Esophagus mucosa (tissue), 1 donor: ENCODE measurements at regions not wholly inside any gene's neighbourhood (a gene's known extent, or its start where the extent isn't known, plus 50 kb on each side); places are given as distances from the start of the nearest gene placed in this dataset.
A peak's percentile ranks its signal among the peaks of the same experiment; 100 is the strongest.

Source experiments
- ATAC-seq: fragments of 200-7000 bp; cut with Tn5 transposase; one replicate; pipeline ENCODE4 v1.9.1; 2020
- donor health status: DM: yes; HTN: yes; CAD: no.

DNA sequence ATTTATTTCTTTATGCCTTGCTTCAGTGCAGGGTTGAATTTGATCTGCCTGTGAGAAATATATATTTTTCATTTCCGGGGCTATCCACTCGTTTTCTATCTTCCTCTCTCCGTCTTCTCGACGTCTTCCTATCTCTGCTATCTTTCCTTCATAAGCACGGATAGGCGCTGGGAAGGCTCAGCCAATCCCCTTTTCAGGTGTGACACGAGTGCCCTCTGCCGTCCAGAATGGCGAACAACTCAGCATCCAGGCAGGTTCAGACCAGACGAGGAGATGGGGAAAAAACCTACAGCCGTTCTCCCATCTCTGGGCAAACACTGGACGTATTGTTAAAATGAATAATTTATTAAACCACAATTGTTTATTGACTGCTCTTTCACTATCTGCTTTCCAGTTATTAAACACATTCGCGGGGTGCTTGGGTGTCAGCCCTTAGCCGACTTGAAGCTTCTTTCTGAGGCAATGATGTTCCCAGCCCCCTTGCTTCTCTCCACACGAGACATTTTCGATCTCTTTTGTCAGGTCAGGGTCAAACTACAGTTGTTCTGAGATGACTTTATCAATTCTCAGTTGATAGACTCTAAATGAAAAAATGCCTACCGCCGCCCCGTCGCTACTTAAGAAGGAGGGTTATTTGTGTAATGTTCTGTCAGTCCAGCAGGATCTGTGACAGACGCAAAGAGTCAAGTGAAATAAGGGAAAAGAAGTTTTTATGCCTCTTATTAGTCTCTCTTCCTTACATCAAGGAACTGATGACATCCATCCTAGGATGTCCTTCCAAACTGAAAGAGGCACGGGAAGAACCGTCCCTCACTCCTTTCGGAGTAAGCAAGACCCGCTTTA lies 96.3 kb upstream of the NOCT start:
- peak; percentile 91 for ATAC-seq

DNA sequence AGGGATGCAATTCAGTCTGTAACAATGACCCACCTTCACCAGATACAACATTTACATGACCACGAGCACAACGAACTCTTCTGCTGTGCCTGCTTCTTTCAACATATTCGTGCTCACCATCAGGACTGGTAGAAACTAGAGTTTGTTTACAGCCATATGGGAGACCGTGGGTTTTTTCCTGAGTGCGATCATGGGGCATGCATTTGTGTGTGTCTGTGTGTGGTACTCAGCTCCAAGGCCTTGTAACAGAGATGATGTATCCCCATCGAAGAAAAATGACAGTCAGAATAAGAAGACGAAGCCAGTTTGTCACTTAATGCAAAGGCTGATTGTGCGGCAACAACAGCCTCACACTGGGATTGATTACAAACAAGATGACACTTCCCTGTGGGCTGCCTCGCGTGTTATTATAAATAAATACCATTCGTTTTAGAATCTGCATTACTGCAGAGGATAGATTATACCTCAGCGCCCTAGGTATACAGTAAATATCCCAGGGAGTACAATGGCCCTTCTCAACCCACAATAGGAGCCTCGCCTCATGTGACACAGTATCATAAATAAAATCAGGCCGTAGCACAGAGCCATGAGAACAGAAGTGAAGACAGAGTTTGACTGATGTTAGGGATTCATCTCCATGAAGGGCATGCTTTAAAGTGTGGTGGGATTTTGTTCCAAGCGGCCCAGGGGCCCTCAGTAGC lies 97.3 kb upstream of the NOCT start:
- no peak for ATAC-seq

DNA sequence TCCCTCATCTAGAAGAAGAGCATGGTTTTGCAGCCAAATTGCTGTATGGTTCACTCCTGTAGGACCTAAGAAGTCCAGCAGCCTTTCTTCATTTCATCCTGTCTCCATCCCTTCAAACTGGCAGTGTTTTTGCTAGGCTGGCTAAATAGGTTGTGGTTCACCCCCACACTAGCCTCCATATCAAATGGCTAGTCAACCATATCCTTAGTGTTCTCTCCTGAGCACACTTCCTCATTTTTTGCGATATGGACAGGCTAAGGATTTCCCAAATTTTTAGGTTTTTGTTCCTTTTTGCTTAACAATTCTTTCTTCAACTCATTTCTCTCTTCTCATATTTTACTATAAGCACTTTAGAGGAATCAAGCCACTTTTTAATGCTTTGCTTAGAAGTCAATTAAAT lies 98.8 kb upstream of the NOCT start:
- no peak for ATAC-seq

DNA sequence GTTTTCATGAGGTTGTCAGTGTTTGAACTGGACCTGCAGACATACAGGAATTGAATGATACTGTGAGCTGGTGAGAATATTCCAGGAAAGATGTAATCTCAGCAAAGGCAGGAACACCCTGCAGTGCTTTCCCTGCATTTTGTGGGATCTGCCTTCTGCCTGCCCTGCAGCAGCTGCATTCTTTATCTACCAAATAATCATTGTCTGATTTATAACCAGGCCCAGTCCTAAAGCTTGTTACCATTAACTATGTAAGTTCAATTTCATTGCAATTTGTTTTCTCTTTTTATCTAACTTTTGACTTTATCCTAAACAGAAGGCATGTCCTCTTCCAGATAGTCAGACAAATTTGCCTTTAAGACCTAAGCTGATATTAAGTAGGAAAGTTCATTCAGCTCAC lies 99.8 kb upstream of the NOCT start:
- no peak for ATAC-seq

DNA sequence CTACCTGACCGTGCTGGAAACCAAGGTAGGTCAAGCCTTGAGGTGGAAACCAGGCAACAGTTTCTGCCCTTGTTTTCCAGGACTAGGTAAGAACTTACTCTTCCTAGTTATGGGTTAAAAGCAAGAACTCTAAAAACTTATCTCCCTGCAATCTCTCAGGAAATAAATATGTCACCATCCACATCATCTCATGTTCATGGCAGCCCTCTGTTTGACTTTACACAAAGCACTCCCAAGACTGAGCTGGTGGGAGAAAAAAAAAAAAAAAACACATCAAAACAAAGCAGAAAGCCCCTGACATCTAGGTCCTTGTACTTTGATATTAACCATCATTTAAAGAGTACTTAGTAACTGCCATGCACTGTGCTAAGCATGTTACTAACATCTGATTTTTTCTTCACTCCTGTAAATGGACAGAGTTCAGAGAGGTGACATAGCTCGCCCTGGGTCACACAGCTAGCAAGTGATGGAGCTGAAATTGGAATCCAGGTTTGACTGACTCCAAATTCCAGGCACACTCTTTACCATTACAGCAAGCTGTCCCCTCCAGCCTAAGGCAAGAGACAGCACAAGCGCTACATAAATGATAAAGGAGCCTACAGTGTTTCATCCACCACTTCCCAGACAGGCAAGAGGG lies 102.8 kb upstream of the NOCT start:
- no peak for ATAC-seq

DNA sequence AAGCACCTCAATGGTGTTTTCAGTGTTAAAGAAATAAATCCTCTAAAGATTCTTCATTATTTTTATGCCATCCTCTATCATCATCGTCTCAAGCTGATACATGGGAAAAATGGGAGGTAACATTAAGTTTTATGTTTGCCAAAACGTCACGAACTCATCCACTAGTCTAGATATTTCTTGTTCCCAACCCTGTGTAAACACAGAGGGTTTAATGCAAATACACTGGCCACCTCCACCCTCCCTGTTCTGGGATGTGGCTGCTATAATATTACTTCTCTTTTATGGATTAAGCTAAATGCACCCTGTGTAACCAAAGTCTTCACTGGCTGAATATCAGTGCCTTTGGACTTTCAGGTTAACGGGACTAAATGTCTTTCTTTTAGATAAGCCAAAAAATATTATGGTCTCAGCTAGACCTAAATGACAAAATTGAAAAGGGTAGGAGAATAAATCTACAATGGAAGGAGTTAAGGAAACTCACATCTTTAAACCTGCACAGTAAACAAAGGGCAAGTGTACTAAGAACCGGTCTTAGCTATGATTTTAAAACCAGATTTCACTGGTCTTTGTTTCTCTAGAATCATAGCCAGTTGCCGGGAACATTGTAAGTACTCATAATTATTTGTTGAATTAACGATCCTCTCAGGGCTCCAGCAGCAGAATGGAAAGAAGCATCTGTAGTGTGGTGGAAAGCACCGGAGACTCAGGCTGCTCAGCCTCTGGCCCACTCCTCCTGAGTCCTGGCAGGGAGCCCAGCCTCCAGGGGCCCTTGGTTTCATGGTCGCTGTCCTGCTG lies 103.5 kb upstream of the NOCT start:
- ATAC-seq: peak; percentile 48

DNA sequence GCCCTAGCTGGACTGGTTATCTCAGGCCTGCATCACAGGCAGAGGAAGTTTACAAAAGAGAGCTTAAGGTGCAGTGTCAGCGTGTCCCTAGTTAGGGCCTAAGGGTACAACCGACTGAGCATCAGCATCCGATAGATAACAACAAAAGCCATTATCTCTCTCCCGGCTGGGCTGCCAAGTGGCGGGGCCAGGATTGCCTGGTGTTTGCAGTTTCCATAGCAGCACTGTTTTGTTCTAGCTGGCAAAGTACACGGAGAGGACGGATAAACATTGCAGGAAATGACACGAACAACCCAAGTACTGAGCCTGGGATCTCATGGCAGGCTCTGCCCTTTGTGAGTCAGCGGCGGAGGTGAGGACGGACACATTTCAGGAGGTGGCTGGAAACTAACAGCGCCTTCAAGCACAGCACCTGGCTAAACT lies 104.7 kb upstream of the NOCT start:
- peak; percentile 95 for ATAC-seq

DNA sequence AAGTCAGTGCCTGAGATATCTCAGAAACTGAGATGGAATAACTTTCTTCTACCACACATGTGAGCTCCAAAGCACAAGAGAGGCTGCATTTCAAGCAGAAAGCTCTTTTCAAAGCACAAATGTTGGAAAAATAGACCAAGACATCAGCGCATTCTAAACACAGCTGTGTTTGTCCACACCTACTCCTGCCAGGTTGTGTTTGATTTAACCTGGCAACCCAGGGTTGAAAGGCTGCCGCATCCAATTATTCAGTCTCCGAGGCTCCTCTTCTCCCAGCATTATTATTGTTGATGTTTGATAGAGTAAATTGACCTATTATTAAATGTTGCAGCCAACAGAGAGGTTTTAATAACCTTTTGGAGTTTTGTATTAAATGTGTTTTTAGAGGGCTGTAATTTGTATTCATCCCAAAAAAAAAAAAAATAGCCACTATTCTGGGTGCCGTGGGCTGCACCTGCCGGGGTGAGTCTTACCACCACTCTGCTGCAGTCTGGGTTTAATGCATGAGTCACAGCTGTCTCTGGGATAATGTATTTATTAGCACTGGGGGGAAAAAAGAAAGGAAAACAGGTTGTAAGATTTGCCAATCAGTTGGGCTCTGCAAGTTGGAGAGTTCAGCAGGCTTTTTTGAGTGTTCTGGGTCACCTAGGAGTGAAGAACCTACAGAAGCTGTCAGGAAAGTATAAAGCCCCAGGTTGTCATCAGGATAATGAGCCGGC lies 105.2 kb upstream of the NOCT start:
- peak; percentile 68 for ATAC-seq

DNA sequence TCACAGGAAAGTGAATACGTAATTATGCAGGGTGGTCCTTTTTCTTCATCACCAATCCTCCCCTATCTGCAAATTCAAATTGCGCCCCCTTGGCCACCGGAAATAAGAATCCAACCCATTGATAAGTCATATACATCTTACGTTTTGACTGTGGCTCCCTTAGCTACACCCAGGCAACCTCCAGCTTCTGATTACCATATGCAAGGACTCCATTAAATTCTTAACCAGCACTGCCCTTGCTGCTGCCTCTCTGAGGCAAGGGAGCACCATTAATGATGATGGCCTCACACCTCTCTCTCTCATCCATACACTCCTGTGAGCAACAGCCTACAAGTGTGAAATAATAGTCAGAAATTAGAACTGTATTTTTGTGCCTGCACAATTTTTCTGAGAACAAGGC lies 106.0 kb upstream of the NOCT start:
- no peak for ATAC-seq

DNA sequence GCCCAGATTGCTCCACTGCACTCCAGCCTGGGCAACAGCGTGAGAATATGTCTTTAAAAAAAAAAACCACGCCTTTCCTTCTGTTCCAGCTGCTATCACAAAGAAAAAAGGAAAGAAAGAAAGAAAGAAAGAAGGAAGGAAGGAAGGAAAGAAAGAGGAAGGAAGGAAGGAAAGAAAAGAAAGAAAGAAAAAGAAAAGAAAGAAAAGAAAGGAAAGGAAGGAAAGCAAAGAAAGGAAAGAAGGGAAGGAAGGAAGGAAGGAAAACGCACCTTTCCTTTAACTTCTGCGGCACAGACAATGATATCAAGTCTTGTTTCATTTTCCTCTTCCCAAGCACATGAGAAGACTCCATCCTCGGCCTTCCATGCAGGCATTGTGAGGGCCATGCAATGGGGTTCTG lies 107.4 kb upstream of the NOCT start:
- no peak for ATAC-seq

DNA sequence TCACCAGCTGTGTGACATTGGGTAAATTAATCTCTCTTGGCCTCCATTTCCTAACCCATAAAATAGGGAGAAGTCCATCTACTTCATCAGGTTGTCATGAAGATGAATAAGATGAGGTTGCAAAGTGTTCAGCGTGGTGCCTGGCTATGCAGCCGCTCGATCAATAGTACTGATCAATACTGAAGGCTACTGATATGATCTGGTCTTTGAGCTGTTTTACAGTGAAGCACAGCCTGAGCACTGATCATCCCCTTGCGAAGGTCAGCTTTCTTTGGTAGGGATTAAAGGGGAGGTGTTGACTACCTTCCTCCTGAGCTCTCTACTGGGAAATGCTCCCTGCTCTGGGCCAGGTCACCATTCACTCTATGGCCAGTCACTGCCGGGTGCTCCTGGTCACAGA lies 108.4 kb upstream of the NOCT start:
- ATAC-seq: no peak

DNA sequence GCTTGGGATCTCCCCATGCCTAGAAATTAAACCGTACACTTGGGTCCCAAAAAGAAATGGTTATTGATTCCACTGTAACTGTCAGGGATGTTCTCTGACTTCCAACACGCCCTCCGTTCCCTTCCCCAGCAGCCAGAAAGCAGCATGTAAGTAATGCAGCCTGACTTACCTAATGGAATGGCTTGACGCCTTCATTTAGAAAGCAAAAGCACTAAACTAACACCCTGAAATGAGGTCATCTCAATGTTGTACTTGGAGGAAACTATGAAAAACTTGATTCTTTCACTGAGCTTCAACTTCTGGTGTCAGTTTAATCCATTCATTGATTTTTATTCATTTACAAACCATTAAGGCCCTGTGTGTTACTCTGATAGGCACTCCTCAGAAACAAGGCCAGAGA lies 110.8 kb upstream of the NOCT start:
- ATAC-seq: no peak

DNA sequence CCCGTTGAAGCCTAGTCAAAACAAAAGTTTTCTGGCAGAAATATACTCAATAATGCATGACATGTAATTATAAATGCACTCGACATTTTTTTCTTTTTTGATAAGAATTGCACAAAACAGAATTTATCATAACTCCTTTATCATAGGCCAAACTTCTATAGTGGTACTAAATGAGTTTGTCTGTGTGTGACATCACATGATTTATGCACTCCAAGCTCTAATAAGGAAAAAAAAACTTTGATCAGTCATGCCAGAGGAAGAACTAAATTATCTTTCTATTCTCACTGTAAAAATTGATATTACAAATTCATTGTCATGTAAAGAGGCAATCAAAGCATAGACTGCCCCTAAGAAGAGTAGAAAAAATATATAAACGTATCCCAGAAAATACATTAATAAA lies 112.4 kb upstream of the NOCT start:
- ATAC-seq: no peak

DNA sequence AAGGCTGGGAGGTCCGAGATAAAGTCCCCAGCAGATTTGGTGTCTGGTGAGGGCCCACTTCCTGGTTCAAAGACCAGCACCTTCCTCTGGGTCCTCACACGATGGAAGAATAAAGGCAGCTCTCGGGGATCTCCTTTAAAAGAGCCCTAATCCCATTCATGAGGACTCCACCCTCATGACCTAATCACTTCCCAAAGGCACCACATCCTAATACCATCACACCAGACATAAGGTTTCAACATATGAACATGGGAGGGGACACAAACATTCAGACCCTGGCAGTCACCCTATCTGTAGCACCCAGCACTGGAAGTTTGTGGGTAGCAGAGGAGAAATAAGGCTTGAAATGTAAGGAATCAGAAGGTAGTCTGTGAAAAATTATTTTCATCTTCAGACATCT lies 112.9 kb upstream of the NOCT start:
- ATAC-seq: no peak

DNA sequence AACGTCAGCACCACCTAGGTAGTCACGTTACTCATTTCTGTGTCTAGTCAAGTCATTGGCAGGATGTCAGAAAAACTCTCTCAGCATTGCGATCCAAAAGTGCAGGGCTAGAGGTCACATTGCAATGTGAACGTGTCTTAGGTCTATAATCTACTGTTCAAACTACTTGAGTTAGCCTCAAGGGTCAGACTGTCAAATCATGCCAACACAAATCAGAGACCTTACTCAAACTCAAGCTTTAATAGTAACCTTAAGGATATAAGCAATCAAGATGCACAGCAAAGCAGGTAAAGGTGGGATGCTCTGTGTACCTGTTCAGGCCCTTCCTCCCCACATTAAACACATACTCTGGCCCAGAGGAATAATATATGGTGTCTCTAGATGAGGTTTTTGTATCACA lies 114.4 kb upstream of the NOCT start:
- ATAC-seq: no peak

DNA sequence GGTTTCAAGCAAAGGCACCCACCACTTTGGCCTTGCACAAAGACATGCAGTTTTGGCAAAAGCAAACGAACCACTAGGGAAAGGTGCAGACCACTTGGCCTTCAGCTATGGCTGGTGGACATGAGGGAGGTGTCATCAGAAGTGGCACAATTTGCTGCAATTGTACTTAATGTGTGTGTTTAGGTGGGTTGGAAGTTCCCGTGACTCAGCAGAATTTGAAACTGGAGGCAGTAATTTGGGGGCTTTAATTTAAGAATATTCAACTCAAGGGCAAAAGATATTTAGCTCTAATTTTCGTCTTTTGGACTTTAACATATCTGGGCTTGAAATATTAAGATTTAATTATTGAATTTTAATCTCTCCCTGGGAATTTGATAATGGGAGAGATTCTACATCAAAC lies 115.6 kb upstream of the NOCT start:
- no peak for ATAC-seq

DNA sequence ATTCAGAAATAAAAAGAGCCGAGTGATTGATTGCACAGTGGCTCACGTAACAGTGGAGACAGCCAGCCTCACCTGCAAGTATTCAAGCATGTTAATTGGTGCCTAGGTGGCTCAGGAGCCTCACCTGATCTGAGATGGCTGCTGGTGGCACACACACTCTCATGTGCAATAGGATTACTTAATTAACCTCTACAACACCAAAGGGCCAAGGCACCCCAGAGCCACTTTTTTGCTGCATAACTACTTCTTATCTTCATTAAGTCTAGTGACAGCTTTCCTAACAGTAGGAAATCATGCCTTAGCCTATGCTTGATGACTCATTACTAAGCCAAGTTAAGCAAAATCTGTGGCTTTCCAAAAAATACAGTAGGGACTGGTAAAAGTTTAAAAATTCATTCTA lies 117.3 kb upstream of the NOCT start:
- ATAC-seq: no peak

DNA sequence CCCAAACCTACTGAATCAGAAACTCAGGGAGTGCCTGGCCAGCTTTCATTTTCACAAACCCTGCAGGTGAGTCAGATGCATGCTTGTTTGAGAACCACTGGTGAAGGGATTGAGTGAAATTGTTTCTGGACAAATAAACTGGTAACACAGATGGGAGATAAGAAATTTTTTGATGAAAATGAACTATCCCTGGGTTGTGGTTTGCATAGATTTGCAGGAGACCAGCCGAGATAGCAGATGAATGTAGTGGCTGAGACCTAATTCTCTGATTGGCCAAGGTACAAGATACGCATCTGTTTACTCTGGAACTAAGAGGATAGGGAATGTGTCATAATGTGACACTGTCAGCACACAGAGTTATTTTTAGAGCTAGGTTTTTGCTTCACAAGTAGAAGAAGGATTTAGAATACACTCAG lies 117.8 kb upstream of the NOCT start:
- ATAC-seq: peak; percentile 43

DNA sequence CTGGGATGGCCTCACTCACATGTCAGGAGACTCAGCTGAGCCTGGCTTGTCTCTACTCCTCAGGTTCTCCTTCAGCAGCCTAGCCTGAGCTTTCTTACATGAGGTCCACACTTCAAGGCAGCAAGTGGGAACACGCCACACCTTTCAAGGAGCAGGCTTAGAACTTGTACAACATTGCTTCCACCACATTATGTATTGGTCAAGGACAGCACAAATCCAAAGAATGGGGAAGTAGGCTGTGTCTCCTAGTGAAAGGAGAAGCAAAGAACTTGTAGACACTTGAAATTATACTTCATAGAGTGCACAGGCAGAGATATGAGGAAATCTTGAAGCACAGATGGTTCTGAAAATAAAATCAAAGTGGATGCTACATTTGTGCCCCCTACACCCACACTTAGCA lies 120.9 kb upstream of the NOCT start:
- ATAC-seq: peak; percentile 41

DNA sequence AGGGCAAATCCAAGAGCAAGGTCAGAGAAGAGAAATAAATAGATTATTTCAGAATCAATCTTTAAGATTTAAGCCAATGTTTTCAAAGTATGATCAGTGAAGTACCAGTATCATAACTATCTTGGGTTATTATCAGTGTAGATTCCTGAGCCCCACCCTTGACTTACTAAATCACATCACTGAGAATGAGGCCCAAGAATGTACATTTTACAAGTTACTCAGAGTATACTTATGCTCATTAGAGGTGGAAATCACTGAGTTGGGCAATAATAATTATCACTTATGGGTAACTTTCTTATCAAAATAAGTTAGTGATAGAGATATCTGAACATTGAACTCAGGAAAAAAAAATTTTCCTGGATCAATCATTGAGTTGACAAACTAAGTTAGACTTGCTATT lies 121.6 kb upstream of the NOCT start:
- no peak for ATAC-seq

DNA sequence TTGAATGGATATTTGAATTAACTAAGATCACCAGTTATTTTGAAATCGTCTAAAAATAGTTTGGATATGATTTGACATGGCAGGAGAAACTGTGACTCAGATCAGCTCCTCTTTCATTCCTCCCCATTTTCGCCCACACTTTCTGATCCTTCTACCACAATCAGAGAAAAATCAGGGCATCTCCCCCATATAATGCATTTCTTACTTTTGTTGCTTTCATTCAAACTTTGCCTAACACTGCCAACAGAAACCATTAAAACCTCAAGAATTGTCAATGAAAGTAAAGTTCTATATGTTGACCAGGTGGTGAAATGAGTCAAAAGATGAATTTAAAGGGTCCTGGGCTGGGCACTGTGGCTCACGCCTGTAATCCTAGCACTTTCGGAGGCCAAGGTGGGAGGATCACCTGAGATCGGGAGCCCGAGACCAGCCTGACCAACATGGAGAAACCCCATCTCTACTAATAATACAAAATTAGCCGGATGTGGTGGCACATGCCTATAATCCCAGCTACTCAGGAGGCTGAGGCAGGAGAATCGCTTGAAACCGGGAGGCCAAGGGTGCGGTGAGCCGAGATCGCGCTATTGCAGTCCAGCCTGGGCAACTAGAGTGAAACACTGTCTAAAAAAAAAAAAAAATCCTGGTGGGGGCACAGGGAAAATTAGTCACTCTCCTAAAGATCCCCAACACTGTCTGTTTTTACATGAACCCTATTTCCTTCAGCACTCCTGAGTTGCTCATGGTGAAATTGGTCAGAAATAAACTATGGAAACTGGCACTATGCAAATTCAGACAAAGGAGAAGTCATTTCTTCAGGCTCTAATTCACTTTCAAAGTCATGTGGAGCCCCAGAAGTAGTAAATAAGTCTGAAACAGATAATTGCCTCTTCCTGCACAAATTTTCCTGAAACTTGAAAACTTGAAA lies 122.8 kb upstream of the NOCT start:
- ATAC-seq: no peak
